HepG2 (cell line): ENCODE measurements at regions not wholly inside any gene's neighbourhood (a gene's known extent, or its start where the extent isn't known, plus 50 kb on each side); places are given as distances from the start of the nearest gene placed in this dataset.

Experiments
- ATAC-seq: fragments of 200-7000 bp; cut with Tn5 transposase; 3 replicates; pipeline ENCODE4 v1.9.1; 2020; ENCODE audit warnings: mild to moderate bottlenecking, moderate library complexity
- BruUV-seq: library from RNA; stranded (reverse); fragments of 400-500 nt; replicated peaks from 2 replicates; lab custom pipeline; 2021; lab: Mats Ljungman, UMichigan
- CTCF ChIA-PET: fragments of 300-600 bp; formaldehyde crosslinking; extraction: SDS; loops from one replicate; lab custom pipeline; 2021; ENCODE audit warnings: low total read pairs, inconsistent platforms, low intra/inter-chr PET ratio; lab: Yijun Ruan, JAX
- POLR2A ChIA-PET: fragments of 350-600 bp; sonication (Branson Sonifier 250); formaldehyde crosslinking; loops from one replicate; lab custom pipeline; 2020; ENCODE audit warnings: antibody characterized with exemption, inconsistent platforms; lab: Yijun Ruan, JAX
- DNase-seq: peaks from one replicate; pipeline ENCODE4 v3.0.0-alpha.2; 2015; ENCODE audit warnings: low spot score
- FAIRE-seq: peaks from 3 replicates; lab custom pipeline; 2011; peaks lifted over from hg19 to GRCh38; lab: Jason Lieb, UNC
- H2AFZ ChIP-seq: one replicate; pipeline ENCODE4 v1.6.1; 2011; ENCODE audit warnings: low read length, inconsistent platforms
- H3K27ac ChIP-seq: fragments of 300-600 bp; 3 replicates; pipeline ENCODE4 v1.8.0; 2011; ENCODE audit warnings: mixed run types, mild to moderate bottlenecking, mixed read lengths, low read length, inconsistent platforms; ENCODE audit not compliant: insufficient read depth; ENCODE audit errors: extremely low read length
- H3K27me3 ChIP-seq, 2 experiments: fragments of 200-600 bp in 1 of 2; 2 replicates in 1 of 2; 3 replicates in 1 of 2; pipeline versions ENCODE4 v1.6.0 to v1.8.0; 2011; ENCODE audit warnings: low read length in 2 of 2, mild to moderate bottlenecking in 2 of 2, moderate library complexity in 2 of 2, inconsistent platforms in 1 of 2; ENCODE audit not compliant: insufficient read depth in 2 of 2, control insufficient read depth in 1 of 2
- H3K36me3 ChIP-seq, 2 experiments: fragments of 200-600 bp in 1 of 2; replicated peaks in 1 of 2; 2 replicates in 1 of 2; 3 replicates in 1 of 2; pipeline versions ENCODE4 v1.5.1 to v1.8.0; 2011; ENCODE audit warnings: low read length in 2 of 2, inconsistent platforms in 1 of 2; ENCODE audit not compliant: insufficient read depth in 2 of 2, control insufficient read depth in 1 of 2
- H3K4me1 ChIP-seq: 2 replicates; pipeline ENCODE4 v1.5.1; 2012; ENCODE audit warnings: low read length, inconsistent platforms; ENCODE audit not compliant: insufficient read depth
- H3K4me2 ChIP-seq: 2 replicates; pipeline ENCODE4 v1.6.0; 2011; ENCODE audit warnings: low read depth, low read length, inconsistent platforms
- H3K4me3 ChIP-seq, 3 experiments: fragments of 200-600 bp in 1 of 3; sonication (generic), shearing (Covaris generic) in 1 of 3; replicated peaks in 1 of 3; 2 replicates each; pipeline ENCODE4 v1.5.1; 2011 to 2016; ENCODE audit warnings: low read length in 3 of 3, inconsistent platforms in 2 of 3, low read depth in 2 of 3, mild to moderate bottlenecking in 2 of 3, control low read depth in 1 of 3, mixed read lengths in 1 of 3; ENCODE audit not compliant: insufficient read depth in 1 of 3
- H3K79me2 ChIP-seq: one replicate; pipeline ENCODE4 v1.6.1; 2011; ENCODE audit warnings: low read length, inconsistent platforms; ENCODE audit not compliant: insufficient read depth
- H3K9ac ChIP-seq: 2 replicates; pipeline ENCODE4 v1.6.0; 2011; ENCODE audit warnings: mild to moderate bottlenecking, low read depth, low read length, inconsistent platforms; ENCODE audit not compliant: insufficient read depth
- H3K9me3 ChIP-seq: 2 replicates; pipeline ENCODE4 v1.5.1; 2012; ENCODE audit warnings: mild to moderate bottlenecking, low read length
- H4K20me1 ChIP-seq: 2 replicates; pipeline ENCODE4 v1.6.0; 2011; ENCODE audit warnings: inconsistent platforms, mild to moderate bottlenecking, low read length, moderate library complexity; ENCODE audit not compliant: insufficient read depth
- CAMTA2 ChIP-seq: sonication (generic); formaldehyde crosslinking; IDR thresholded peaks from 2 replicates; pipeline ENCODE4 v1.4.0; 2020; ENCODE audit warnings: mild to moderate bottlenecking, missing genetic modification reagents, borderline replicate concordance
- DDIT3 ChIP-seq: sonication (generic); formaldehyde crosslinking; IDR thresholded peaks from 2 replicates; pipeline ENCODE4 v1.4.0; 2020; ENCODE audit warnings: mild to moderate bottlenecking, missing genetic modification reagents
- HNRNPUL1 ChIP-seq: fragments of 200-400 bp; formaldehyde crosslinking; IDR thresholded peaks from 2 replicates; pipeline ENCODE4 v1.6.1; 2017; ENCODE audit warnings: low read depth, mild to moderate bottlenecking, low read length, moderate library complexity
- MXD3 ChIP-seq: IDR thresholded peaks from 2 replicates; pipeline ENCODE4 v1.6.1; 2016; ENCODE audit warnings: mild to moderate bottlenecking, missing biosample characterization, missing genetic modification reagents
- POLR2AphosphoS5 ChIP-seq: IDR thresholded peaks from 2 replicates; pipeline ENCODE4 v1.6.1; 2012; ENCODE audit warnings: low read depth, low read length
- PRDM4 ChIP-seq: sonication (generic); formaldehyde crosslinking; IDR thresholded peaks from 2 replicates; pipeline ENCODE4 v1.9.0; 2021; ENCODE audit warnings: missing genetic modification reagents, borderline replicate concordance
- SP1 ChIP-seq, 2 experiments: fragments of 450-650 bp in 1 of 2; sonication (generic) in 1 of 2; formaldehyde crosslinking in 1 of 2; IDR thresholded peaks; 2 replicates each; pipeline versions ENCODE4 v1.4.0 to v1.6.1; 2016 to 2020; ENCODE audit warnings: missing genetic modification reagents in 1 of 2
- SP2 ChIP-seq: sonication (generic); formaldehyde crosslinking; IDR thresholded peaks from 2 replicates; pipeline ENCODE4 v1.5.1; 2020; ENCODE audit warnings: mild to moderate bottlenecking, missing genetic modification reagents
- SRSF9 ChIP-seq: fragments of 200-400 bp; formaldehyde crosslinking; IDR thresholded peaks from 2 replicates; pipeline ENCODE4 v1.6.1; 2018; ENCODE audit warnings: borderline replicate concordance, mild to moderate bottlenecking, low read depth, low read length; ENCODE audit not compliant: insufficient read depth, poor library complexity, severe bottlenecking
- ZBTB33 ChIP-seq: sonication (generic); formaldehyde crosslinking; IDR thresholded peaks from 2 replicates; pipeline ENCODE4 v1.4.0; 2020; ENCODE audit warnings: missing genetic modification reagents
- ZNF260 ChIP-seq: sonication (generic); formaldehyde crosslinking; IDR thresholded peaks from 2 replicates; pipeline ENCODE4 v1.4.0; 2020; ENCODE audit warnings: missing genetic modification reagents, low read depth, mild to moderate bottlenecking, borderline replicate concordance
- ZNF883 ChIP-seq: sonication (generic); formaldehyde crosslinking; IDR thresholded peaks from 2 replicates; pipeline ENCODE4 v1.5.1; 2020; ENCODE audit warnings: mild to moderate bottlenecking, missing genetic modification reagents; ENCODE audit errors: not compliant biosample characterization
- WGBS: methylation state at CpG from one replicate; pipeline ENCODE4 v1.1.6; 2017; ENCODE audit warnings: low lambda C conversion rate; 5-methylcytosine and 5-hydroxymethylcytosine counted together
- in situ Hi-C: cut with HindIII; loops from 2 replicates; pipeline ENCODE4 v1.10.0; 2017; ENCODE audit warnings: low pct_unique_long_range_greater_than_20kb; ENCODE audit not compliant: extremely low pct_ligation_motif_present
- intact Hi-C: fragments of 100-400 bp; cut with micrococcal nuclease; formaldehyde crosslinking; loops from one replicate; pipeline ENCODE4 v1.10.0; 2022; ENCODE audit not compliant: unreplicated experiment

GRCh38 chr4:170248029-170248428, 158.3 kb upstream of the AADAT start:
- DNase-seq (no peak), ATAC-seq (no peak), FAIRE-seq (no peak)
- no peaks in the 10 kb centered on the region for H4K20me1 ChIP-seq
- H3K36me3 ChIP-seq: no peaks in the 10 kb centered on the region
- H2AFZ ChIP-seq: no peak overlapping the region
- TF ChIP-seq ZNF883 (CRISPR knock-in tag) (no peak), MXD3 (CRISPR knock-in tag) (no peak), SP2 (no peak)
- POLR2A ChIA-PET: no interaction called here
- CTCF ChIA-PET: no interaction called here
- intact Hi-C loops: no loop called here
- no peak overlapping the region for H3K4me2 ChIP-seq
- 22% methylated on average over 4 of the region's 4 CpGs for WGBS
- H3K27me3 ChIP-seq: no peaks in the 10 kb centered on the region
- no peak overlapping the region for H3K27ac ChIP-seq
- H3K79me2 ChIP-seq: no peaks in the 10 kb centered on the region
- no TSS peak for BruUV-seq
- H3K4me3 ChIP-seq: no peak overlapping the region
- H3K9me3 ChIP-seq: no peaks in the 10 kb centered on the region
- in situ Hi-C loops: no loop called here
- no peaks in the 10 kb centered on the region for H3K4me1 ChIP-seq
- H3K9ac ChIP-seq: no peak overlapping the region

GRCh38 chr4:170247596-170247995, 157.8 kb upstream of the AADAT start:
- no peak for ATAC-seq
- intact Hi-C loops (no loop called here), in situ Hi-C loops (no loop called here)
- no peaks in the 10 kb centered on the region for H4K20me1 ChIP-seq
- POLR2A ChIA-PET: no interaction called here
- DNase-seq: no peak
- no peak overlapping the region for H3K27ac ChIP-seq
- H3K9ac ChIP-seq: no peak overlapping the region
- FAIRE-seq: no peak
- H3K4me3 ChIP-seq: no peak overlapping the region
- H3K4me1 ChIP-seq: no peaks in the 10 kb centered on the region
- no peak overlapping the region for H2AFZ ChIP-seq
- H3K79me2 ChIP-seq: no peaks in the 10 kb centered on the region
- H3K36me3 ChIP-seq: no peaks in the 10 kb centered on the region
- no peaks in the 10 kb centered on the region for H3K9me3 ChIP-seq
- no TSS peak for BruUV-seq
- CTCF ChIA-PET: no interaction called here
- no peak overlapping the region for H3K4me2 ChIP-seq
- no peaks in the 10 kb centered on the region for H3K27me3 ChIP-seq
- TF ChIP-seq CAMTA2 (CRISPR knock-in tag) (no peak), DDIT3 (CRISPR knock-in tag) (no peak), SRSF9 (no peak), ZNF260 (CRISPR knock-in tag) (no peak), HNRNPUL1 (no peak), POLR2AphosphoS5 (no peak), SP1 (IDR thresholded peaks at IDR 0.05) (no peak), SP1 (CRISPR knock-in tag; IDR thresholded peaks at IDR 0.05) (no peak), PRDM4 (CRISPR knock-in tag) (no peak), ZBTB33 (CRISPR knock-in tag) (no peak)
